ENCODE measurements at regions not wholly inside any gene's neighbourhood (a gene's known extent, or its start where the extent isn't known, plus 50 kb on each side); places are given as distances from the start of the nearest gene placed in this dataset.
"Not testable (repeated sequence)": the region's sequence is repeated elsewhere in the genome, so short reads cannot be mapped to it uniquely, and the experiment has no call there.

DNA sequence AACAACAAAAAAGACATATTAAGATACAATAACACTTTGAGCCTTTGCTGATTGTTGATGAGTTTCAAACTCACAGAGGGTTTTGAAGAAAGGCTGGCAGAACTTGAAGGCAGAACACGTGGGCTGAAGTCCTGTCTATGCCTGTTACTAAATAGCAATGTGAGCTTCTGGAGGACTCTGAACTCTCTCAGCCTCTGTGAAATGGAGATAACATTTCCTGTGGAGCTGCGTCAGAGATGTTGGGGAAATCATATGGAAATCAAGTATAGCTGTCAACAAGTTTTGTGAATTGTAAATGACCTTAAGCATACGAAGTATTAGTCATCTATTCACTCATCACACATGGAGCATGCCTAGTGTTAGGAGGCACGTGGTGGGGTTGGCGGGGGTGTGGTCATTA lies 229.4 kb upstream of the VKORC1L1 start:
- TF ChIP-seq, protein P1, sequence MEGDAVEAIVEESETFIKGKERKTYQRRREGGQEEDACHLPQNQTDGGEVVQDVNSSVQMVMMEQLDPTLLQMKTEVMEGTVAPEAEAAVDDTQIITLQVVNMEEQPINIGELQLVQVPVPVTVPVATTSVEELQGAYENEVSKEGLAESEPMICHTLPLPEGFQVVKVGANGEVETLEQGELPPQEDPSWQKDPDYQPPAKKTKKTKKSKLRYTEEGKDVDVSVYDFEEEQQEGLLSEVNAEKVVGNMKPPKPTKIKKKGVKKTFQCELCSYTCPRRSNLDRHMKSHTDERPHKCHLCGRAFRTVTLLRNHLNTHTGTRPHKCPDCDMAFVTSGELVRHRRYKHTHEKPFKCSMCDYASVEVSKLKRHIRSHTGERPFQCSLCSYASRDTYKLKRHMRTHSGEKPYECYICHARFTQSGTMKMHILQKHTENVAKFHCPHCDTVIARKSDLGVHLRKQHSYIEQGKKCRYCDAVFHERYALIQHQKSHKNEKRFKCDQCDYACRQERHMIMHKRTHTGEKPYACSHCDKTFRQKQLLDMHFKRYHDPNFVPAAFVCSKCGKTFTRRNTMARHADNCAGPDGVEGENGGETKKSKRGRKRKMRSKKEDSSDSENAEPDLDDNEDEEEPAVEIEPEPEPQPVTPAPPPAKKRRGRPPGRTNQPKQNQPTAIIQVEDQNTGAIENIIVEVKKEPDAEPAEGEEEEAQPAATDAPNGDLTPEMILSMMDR (IDR thresholded peaks at IDR 0.05; ENCODE audit: insufficient read depth, low read length, poor library complexity, severe bottlenecking): not testable (repeated sequence)
- not testable (repeated sequence) for TF ChIP-seq EZH2phosphoT487 (conservative IDR thresholded peaks at IDR 0.05; ENCODE audit: low read length)
